Stromal cell of bone marrow (primary cell): ENCODE measurements at regions not wholly inside any gene's neighbourhood (a gene's known extent, or its start where the extent isn't known, plus 50 kb on each side); places are given as distances from the start of the nearest gene placed in this dataset.

Experiments
- DNase-seq: peaks from one replicate; pipeline ENCODE4 v3.0.0-alpha.2; 2012; ENCODE audit warnings: low read depth

- no peak for DNase-seq
These were observed 103.4 kb downstream of the IL20RB start for GRCh38 chr3:137061186-137061585.

- no peak for DNase-seq
These were observed 104.5 kb downstream of the IL20RB start for GRCh38 chr3:137062250-137062649.

- no peak for DNase-seq
These were observed 107.6 kb downstream of the IL20RB start for GRCh38 chr3:137065381-137065780.

- DNase-seq: no peak
These were observed 108.3 kb downstream of the IL20RB start for GRCh38 chr3:137066092-137066491.

- no peak for DNase-seq
These were observed 113.3 kb downstream of the IL20RB start for GRCh38 chr3:137071104-137071503.

- DNase-seq: no peak
These were observed 117.2 kb downstream of the IL20RB start for GRCh38 chr3:137075020-137075419.

GRCh38 chr3:137078040-137078439 is 120.3 kb downstream of the IL20RB start:
- no peak for DNase-seq

GRCh38 chr3:137079571-137079970 is 121.8 kb downstream of the IL20RB start:
- DNase-seq: no peak

GRCh38 chr3:137081711-137082110 is 123.9 kb downstream of the IL20RB start:
- no peak for DNase-seq

- DNase-seq: no peak
These were observed 125.0 kb downstream of the IL20RB start for GRCh38 chr3:137082763-137083162.

GRCh38 chr3:137083332-137083731 is 125.5 kb downstream of the IL20RB start:
- DNase-seq: no peak

GRCh38 chr3:137084586-137084985 is 126.8 kb downstream of the IL20RB start:
- no peak for DNase-seq

- no peak for DNase-seq
These were observed 139.6 kb downstream of the IL20RB start for GRCh38 chr3:137097386-137097785.

- no peak for DNase-seq
These were observed 140.1 kb downstream of the IL20RB start for GRCh38 chr3:137097852-137098251.

GRCh38 chr3:137099364-137100219 is 141.8 kb downstream of the IL20RB start:
- no peak for DNase-seq

GRCh38 chr3:137100326-137100725 is 142.5 kb downstream of the IL20RB start:
- no peak for DNase-seq

GRCh38 chr3:137103739-137104138 is 146.0 kb downstream of the IL20RB start:
- DNase-seq: no peak

- peak; percentile 42 for DNase-seq
These were observed 147.6 kb downstream of the IL20RB start for GRCh38 chr3:137105277-137105977.

GRCh38 chr3:137106612-137107240 is 148.9 kb downstream of the IL20RB start:
- no peak for DNase-seq

- DNase-seq: no peak
These were observed 151.1 kb downstream of the IL20RB start for GRCh38 chr3:137108699-137109440.

- peak; percentile 9 for DNase-seq
These were observed 152.7 kb downstream of the IL20RB start for GRCh38 chr3:137110392-137110996.

GRCh38 chr3:137111497-137111896 is 153.7 kb downstream of the IL20RB start:
- DNase-seq: no peak
